HG03103 (cell line): ENCODE measurements at regions not wholly inside any gene's neighbourhood (a gene's known extent, or its start where the extent isn't known, plus 50 kb on each side); places are given as distances from the start of the nearest gene placed in this dataset.

ENCODE experiments used
- ATAC-seq: cut with Tn5 transposase; IDR thresholded peaks from one replicate; pipeline ENCODE4 v1.9.1; 2021; ENCODE audit warnings: low read depth; ENCODE audit not compliant: unreplicated experiment

- ATAC-seq: no peak
These were observed 78.5 kb upstream of the PCBD1 start for GRCh38 chr10:70966646-70967553.

- no peak for ATAC-seq
These were observed 79.5 kb upstream of the PCBD1 start for GRCh38 chr10:70967591-70968587.

GRCh38 chr10:70969188-70969587 is 80.8 kb upstream of the PCBD1 start:
- ATAC-seq: no peak

- ATAC-seq: no peak
These were observed 82.5 kb upstream of the PCBD1 start for GRCh38 chr10:70970830-70971229.

GRCh38 chr10:70973275-70973674 is 84.9 kb upstream of the PCBD1 start:
- ATAC-seq: no peak

DNA sequence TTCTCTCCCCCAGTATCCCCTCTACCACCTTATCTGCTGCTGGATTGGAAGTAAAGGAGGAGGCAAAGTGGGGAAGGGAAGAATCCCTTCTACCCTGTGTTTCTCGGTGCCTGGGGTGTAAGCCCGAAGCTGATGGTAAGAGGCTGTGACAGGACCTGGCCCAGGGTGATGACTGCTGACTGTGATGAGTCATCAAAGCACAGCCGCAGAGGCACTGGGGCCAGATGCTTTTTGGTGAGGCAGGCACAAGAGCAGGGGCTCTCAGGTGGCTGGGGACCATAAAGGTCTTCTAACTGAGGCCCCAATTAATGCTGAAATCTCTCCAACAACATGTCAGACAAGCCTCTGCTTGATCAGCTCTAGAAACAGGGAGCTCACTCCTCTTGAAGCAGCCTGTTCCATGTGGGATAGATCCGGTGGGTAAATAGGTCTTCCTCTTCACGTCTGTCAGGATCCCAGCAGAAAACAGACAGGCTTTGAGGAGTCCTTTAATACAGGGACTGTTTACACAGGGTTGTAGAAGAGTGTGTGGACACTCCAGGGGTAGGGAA is 86.1 kb upstream of the PCBD1 start:
- no peak for ATAC-seq

DNA sequence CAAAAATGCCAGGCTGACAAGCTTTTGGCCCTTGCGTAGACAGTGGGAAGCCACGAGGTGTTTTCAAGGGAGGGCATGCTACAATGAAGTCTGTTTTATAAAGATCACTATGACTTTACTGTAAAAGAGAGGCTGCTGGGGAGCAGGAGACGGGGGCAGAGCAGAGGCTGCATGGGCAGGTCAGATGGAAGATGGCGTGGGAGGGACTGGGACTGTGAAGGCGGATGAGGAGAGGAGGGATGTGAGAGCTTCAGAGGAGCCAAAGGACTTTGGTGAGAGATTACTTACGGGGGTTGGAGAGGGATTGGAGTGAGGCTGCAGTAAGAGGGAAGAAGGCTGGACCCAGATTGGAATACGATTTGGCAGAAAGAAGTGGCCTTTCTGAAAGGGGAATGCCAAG is 86.6 kb upstream of the PCBD1 start:
- ATAC-seq: no peak

DNA sequence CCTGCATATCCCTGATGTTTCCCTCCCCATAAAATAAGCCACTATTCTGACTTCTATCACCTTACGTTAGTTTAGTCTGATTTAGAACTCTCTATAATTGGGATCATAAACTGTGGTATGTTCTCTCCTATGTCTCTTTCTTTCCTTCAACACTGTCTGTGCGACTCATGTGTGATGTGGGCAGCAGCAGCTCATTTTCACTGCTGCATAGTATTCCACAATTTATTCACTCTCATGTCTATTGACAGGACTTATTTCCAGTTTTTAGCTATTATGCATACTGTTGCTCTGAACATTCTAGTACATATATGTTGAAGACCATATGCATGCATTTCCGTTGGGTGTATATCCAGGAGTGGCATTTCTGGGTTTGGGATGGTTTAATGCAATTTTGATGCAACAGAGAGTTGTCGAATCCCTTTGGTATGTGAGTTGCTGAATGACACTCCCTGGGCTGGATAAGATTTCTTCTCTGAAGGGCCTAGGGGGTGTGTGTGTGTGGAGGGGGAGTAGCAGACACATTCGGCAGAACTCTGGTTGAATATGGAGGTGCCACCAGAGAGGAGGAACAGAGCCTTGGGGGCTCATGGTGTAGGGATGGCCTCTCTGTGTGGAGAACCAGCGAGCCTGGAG is 87.8 kb upstream of the PCBD1 start:
- ATAC-seq: no peak

- ATAC-seq: no peak
These were observed 89.3 kb upstream of the PCBD1 start for GRCh38 chr10:70977625-70978024.

GRCh38 chr10:70978181-70978580 is 89.8 kb upstream of the PCBD1 start:
- ATAC-seq: no peak

DNA sequence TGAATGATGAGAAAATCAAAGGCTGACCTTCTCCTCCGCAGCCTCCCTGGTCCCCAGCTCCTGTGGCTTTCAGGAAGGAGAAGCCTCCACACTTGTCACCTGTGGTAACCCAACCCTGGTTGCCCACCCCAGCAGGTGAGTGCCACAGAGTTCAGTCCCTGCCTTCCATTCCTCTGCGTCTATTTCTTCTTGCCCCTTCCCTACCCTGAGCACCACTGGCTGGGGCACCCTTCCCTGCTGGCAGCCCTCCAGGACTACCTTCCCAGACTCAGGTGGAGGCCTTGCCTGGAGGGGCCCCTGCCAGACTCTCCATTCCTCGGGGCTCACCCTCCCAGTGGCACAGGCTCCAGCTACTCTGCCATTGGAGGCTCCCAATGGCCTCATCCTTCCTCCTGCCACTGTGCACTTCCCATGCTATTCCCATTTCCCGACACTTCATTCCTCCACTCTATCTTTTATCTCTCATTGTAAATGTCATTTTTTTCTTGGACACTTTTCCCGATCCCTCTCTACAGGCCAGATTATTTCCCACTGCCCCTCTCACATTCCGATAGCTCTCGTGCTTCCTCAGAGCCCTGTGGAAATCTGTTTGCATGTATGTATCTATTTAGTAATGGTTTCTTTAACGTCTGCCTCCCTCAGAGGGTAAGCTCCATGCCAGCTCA is 90.6 kb upstream of the PCBD1 start:
- no peak for ATAC-seq

DNA sequence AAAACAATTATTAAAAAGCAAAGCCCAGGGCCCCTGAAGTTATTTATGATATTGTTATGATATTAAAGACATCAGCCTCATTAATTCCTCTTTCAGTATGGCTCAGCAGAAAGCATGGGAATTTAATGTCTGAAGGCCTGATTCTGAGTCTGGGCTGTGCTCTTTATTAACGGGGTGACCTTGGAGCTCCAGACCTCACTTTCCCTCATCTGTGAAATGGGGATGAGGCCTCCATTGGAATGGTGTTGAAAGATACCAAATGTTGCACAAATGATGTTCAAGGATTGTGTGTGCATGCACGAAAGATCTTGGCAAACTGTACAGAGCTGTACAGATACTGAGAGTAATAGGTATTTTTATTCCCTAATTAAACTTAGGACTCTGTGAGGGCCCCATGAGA is 92.3 kb upstream of the PCBD1 start:
- ATAC-seq: no peak

DNA sequence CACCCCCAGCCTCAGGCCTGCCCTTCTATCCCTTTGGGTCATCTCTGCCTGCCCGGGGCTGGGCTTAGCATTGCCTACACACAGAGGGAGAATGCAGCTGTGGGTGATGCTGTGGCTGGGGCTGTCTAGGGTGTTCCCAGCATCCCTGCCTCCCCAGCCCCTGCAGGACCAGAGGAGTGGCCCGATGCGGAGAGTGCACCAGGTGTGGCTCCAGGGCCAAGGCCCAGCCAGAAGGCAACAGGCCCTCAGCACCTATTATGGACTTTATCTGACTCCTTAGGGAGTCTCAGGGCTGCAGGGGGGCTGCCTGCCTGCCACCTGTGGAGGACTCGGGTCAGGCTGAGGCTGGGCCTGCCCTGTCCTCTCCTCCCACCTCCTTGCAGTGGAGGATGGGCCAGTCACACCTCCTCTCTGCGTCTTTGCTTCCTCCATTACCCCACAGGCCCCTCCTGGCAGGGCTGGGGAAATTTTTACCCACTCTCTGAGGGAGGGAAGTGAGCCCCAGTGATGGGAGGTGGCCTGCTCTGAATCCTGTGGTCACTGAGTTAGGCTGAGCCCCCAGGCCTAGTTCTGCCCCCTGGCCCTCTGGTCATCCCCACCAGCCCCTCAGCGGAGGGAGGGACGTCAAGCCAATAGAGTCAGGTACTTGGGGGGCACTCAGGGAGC is 92.9 kb upstream of the PCBD1 start:
- ATAC-seq: no peak

DNA sequence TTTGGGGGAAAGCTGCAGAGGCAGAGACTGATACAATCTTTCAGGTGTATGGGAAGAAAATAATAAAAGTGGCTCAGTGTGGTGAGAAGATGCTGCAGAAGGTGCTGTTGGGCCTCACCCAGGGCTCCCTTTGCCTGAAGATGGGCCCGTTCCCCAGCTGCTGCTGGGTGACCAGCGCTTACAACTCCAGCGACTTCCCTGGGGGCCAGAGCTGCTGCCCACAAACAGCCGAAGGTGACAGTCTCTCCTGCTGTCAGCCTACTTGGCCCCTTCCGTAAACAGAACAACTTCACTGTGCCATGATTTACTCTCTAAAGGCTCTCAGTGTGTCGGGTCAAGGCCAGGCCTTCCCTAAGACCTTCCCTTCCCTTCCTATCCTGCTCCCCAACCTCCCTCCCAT is 93.6 kb upstream of the PCBD1 start:
- no peak for ATAC-seq

GRCh38 chr10:70982443-70982842 is 94.1 kb upstream of the PCBD1 start:
- peak; percentile 49 for ATAC-seq

DNA sequence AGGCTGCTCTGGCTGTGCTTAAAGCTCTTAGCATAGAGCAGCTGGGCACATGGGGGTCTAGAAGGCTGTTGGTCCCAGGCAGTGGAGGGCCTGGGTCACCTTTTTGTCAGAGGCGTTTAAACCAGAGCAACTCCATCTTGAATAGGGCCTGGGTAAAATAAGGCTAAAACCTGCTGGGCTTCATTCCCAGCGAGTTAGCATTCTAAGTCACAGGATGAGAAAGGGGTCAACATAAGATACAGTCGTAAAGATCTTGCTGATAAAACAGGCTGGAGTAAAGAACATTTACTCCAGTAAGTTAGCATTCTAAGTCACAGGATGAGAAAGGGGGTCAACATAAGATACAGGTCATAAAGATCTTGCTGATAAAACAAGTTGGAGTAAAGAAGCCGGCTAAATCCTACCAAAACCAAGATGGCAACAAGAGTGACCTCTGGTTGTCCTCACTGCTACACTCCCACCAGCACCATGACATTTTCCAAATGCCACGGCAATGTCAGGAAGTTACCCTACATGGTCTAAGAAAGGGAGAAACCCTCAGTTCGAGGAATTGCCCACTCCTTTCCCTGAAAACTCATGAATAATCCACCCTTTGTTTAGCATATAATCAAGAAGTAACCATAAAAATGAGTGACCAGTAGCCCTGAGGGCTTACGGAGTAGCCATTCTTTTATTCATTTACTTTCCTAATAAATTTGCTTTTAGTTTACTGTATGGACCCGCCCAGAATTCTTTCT is 96.8 kb upstream of the PCBD1 start:
- no peak for ATAC-seq

GRCh38 chr10:70985824-70986622 is 97.7 kb upstream of the PCBD1 start:
- no peak for ATAC-seq

- ATAC-seq: no peak
These were observed 98.2 kb upstream of the PCBD1 start for GRCh38 chr10:70986623-70986950.
